Right lobe of liver (tissue), 6 donors: ENCODE measurements at regions not wholly inside any gene's neighbourhood (a gene's known extent, or its start where the extent isn't known, plus 50 kb on each side); places are given as distances from the start of the nearest gene placed in this dataset.

Source experiments
- ATAC-seq, 4 donors: fragments of 200-7000 bp; cut with Tn5 transposase; one replicate each; pipeline ENCODE4 v1.9.1; 2020; ENCODE audit warnings: mild to moderate bottlenecking in 4 of 4, moderate library complexity in 4 of 4
- DNase-seq, 3 donors: peaks; one replicate each; pipeline ENCODE4 v3.0.0-alpha.2; 2020
- H3K27ac ChIP-seq, 3 donors: fragments of 200-600 bp; one replicate each; pipeline ENCODE4 v1.8.0; 2022
- H3K27me3 ChIP-seq, 2 donors: fragments of 200-600 bp; one replicate each; pipeline ENCODE4 v1.8.0; 2022
- H3K36me3 ChIP-seq, 4 donors: fragments of 200-600 bp; sonication (generic) in 1 of 4; one replicate each; pipeline versions ENCODE4 v1.5.1 to v1.8.0; 2017 to 2022; ENCODE audit warnings: control low read depth in 1 of 4
- H3K4me1 ChIP-seq, 4 donors: fragments of 200-600 bp; sonication (generic) in 1 of 4; one replicate each; pipeline versions ENCODE4 v1.5.1 to v1.8.0; 2017 to 2022; ENCODE audit warnings: control low read depth in 1 of 4
- H3K4me3 ChIP-seq, 3 donors: fragments of 200-600 bp; one replicate each; pipeline ENCODE4 v1.8.0; 2022
- H3K9me3 ChIP-seq, 4 donors: fragments of 200-600 bp; sonication (generic) in 1 of 4; one replicate each; pipeline versions ENCODE4 v1.5.1 to v1.8.0; 2017 to 2022; ENCODE audit warnings: control low read depth in 1 of 4
- CTCF ChIP-seq, 4 donors: fragments of 200-600 bp in 3 of 4; fragments of 450-650 bp in 1 of 4; IDR thresholded peaks; one replicate each; pipeline versions ENCODE4 v1.5.1 to v1.8.0; 2016 to 2022; ENCODE audit warnings: antibody characterized with exemption in 4 of 4, mild to moderate bottlenecking in 2 of 4
- POLR2A ChIP-seq: fragments of 450-650 bp; IDR thresholded peaks from one replicate; pipeline ENCODE4 v1.6.1; 2017; ENCODE audit warnings: antibody characterized with exemption, mild to moderate bottlenecking
- WGBS: methylation state at CpG from one replicate; pipeline ENCODE4 v1.1.6; 2018; ENCODE audit warnings: low coverage, low lambda C conversion rate; ENCODE audit not compliant: insufficient coverage; ENCODE audit errors: missing lambda C conversion rate; 5-methylcytosine and 5-hydroxymethylcytosine counted together
- intact Hi-C, 2 donors: fragments of 100-400 bp; cut with DNase I; formaldehyde crosslinking; loops; one replicate each; pipeline versions ENCODE4 v1.11.2 to v1.14.1; 2022
- donor health status: DM: no; HTN: yes; CAD: no.
- donor health status: DM: no; HTN: no; CAD: no.
- donor health status: DM: no; HTN: no; CAD: no.
- donor health status: DM: no; HTN: yes; CAD: no.
- donor health status: DM: no; HTN: yes; CAD: no.

GRCh38 chr2:175807031-175807873 lies 194.8 kb downstream of the LNPK start:
- Histone ChIP-seq H3K4me1 (no peaks in the 10 kb centered on the region), H3K36me3 (no peaks in the 10 kb centered on the region), H3K9me3 (no peaks in the 10 kb centered on the region), H3K27me3 (no peaks in the 10 kb centered on the region), H3K4me3 (no peak overlapping the region), H3K27ac (no peak overlapping the region)
- no peak for DNase-seq
- intact Hi-C loops: no loop called here
- TF ChIP-seq POLR2A: no peak
- no peak for TF ChIP-seq CTCF (IDR thresholded peaks at IDR 0.05)
- no peak for ATAC-seq
- WGBS: 51% methylated on average over 5 of the region's 5 CpGs

- no peaks in the 10 kb centered on the region for H3K27me3 ChIP-seq
- no peak overlapping the region for H3K27ac ChIP-seq
- DNase-seq: no peak
- 12% methylated on average over 3 of the region's 3 CpGs for WGBS
- TF ChIP-seq POLR2A: no peak
- no peak for TF ChIP-seq CTCF (IDR thresholded peaks at IDR 0.05)
- ATAC-seq: no peak
- H3K4me3 ChIP-seq: no peak overlapping the region
- no peaks in the 10 kb centered on the region for H3K4me1 ChIP-seq
- intact Hi-C loops: no loop called here
- no peaks in the 10 kb centered on the region for H3K9me3 ChIP-seq
- H3K36me3 ChIP-seq: no peaks in the 10 kb centered on the region
Observed at GRCh38 chr2:175806570-175806969, 195.5 kb downstream of the LNPK start.

- Histone ChIP-seq H3K4me3 (no peak overlapping the region), H3K36me3 (no peaks in the 10 kb centered on the region), H3K4me1 (no peaks in the 10 kb centered on the region), H3K9me3 (no peaks in the 10 kb centered on the region), H3K27ac (no peak overlapping the region), H3K27me3 (no peaks in the 10 kb centered on the region)
- WGBS: 18% methylated on average over 2 of the region's 5 CpGs
- ATAC-seq (no peak), DNase-seq (no peak)
- TF ChIP-seq POLR2A: no peak
- no peak for TF ChIP-seq CTCF (IDR thresholded peaks at IDR 0.05)
- intact Hi-C loops: no loop called here
Observed at GRCh38 chr2:175806125-175806490, 196.0 kb downstream of the LNPK start.

GRCh38 chr2:175805442-175806124 lies 196.5 kb downstream of the LNPK start:
- ATAC-seq (no peak), DNase-seq (no peak)
- H3K27me3 ChIP-seq: no peaks in the 10 kb centered on the region
- no peaks in the 10 kb centered on the region for H3K36me3 ChIP-seq
- 42% methylated on average over 3 of the region's 5 CpGs for WGBS
- H3K27ac ChIP-seq: no peak overlapping the region
- H3K4me3 ChIP-seq: no peak overlapping the region
- TF ChIP-seq CTCF (IDR thresholded peaks at IDR 0.05): no peak
- no peak for TF ChIP-seq POLR2A
- H3K9me3 ChIP-seq: no peaks in the 10 kb centered on the region
- intact Hi-C loops: no loop called here
- H3K4me1 ChIP-seq: no peaks in the 10 kb centered on the region
